Activated CD4-positive, alpha-beta T cell treated with anti-CD3 and anti-CD28 coated beads, Interleukin-2, amount 10 ng/mL, durations not matched to agents 24 days and 14 days (primary cell): ENCODE measurements at regions not wholly inside any gene's neighbourhood (a gene's known extent, or its start where the extent isn't known, plus 50 kb on each side); places are given as distances from the start of the nearest gene placed in this dataset.

Experiments used
- DNase-seq: peaks from one replicate; pipeline ENCODE4 v3.0.0; 2022
- H3K27ac Mint-ChIP-seq: one replicate; pipeline ENCODE4 v1.8.0; 2022; ENCODE audit warnings: mild to moderate bottlenecking, mixed read lengths
- H3K27me3 Mint-ChIP-seq: one replicate; pipeline ENCODE4 v1.8.0; 2022; ENCODE audit warnings: mixed read lengths
- H3K36me3 Mint-ChIP-seq: one replicate; pipeline ENCODE4 v1.8.0; 2022; ENCODE audit warnings: low read depth, mild to moderate bottlenecking, mixed read lengths
- H3K4me1 Mint-ChIP-seq: one replicate; pipeline ENCODE4 v1.8.0; 2021; ENCODE audit warnings: mixed read lengths
- H3K4me3 Mint-ChIP-seq: one replicate; pipeline ENCODE4 v1.8.0; 2022; ENCODE audit warnings: mild to moderate bottlenecking, moderate library complexity, mixed read lengths
- H3K9me3 Mint-ChIP-seq: one replicate; pipeline ENCODE4 v1.8.0; 2021; ENCODE audit warnings: mixed read lengths
- intact Hi-C: fragments of 100-400 bp; cut with micrococcal nuclease; formaldehyde crosslinking; loops from one replicate; pipeline ENCODE4 v1.15.1; 2023

GRCh38 chr7:17524746-17525145, 226.3 kb downstream of the AHR start:
- Mint-ChIP-seq H3K4me1 (peaks cover 6% of the 10 kb centered on the region), H3K4me3 (no peak overlapping the region), H3K27ac (no peak overlapping the region), H3K27me3 (peaks cover 3% of the 10 kb centered on the region), H3K9me3 (peaks cover 4% of the 10 kb centered on the region), H3K36me3 (no peaks in the 10 kb centered on the region)
- no peak for DNase-seq
- intact Hi-C loops: no loop called here

GRCh38 chr7:17526621-17527020, 228.2 kb downstream of the AHR start:
- no peak for DNase-seq
- Mint-ChIP-seq H3K36me3 (no peaks in the 10 kb centered on the region), H3K4me1 (peaks cover 9% of the 10 kb centered on the region), H3K9me3 (no peaks in the 10 kb centered on the region), H3K4me3 (no peak overlapping the region), H3K27ac (no peak overlapping the region), H3K27me3 (peaks cover 3% of the 10 kb centered on the region)
- intact Hi-C loops: no loop called here

GRCh38 chr7:17528636-17529035, 230.2 kb downstream of the AHR start:
- Mint-ChIP-seq H3K27ac (no peak overlapping the region), H3K36me3 (no peaks in the 10 kb centered on the region), H3K27me3 (peaks cover 3% of the 10 kb centered on the region), H3K9me3 (no peaks in the 10 kb centered on the region), H3K4me3 (no peak overlapping the region), H3K4me1 (peaks cover 13% of the 10 kb centered on the region)
- intact Hi-C loops: no loop called here
- DNase-seq: no peak

- Mint-ChIP-seq H3K27ac (no peak overlapping the region), H3K4me3 (no peak overlapping the region), H3K27me3 (peaks cover 3% of the 10 kb centered on the region)
Measured at GRCh38 chr7:17530244-17530643, 231.8 kb downstream of the AHR start.

GRCh38 chr7:17530741-17531421, 232.4 kb downstream of the AHR start:
- H3K4me3 Mint-ChIP-seq: no peak overlapping the region
- H3K27me3 Mint-ChIP-seq: peaks cover 3% of the 10 kb centered on the region
- H3K36me3 Mint-ChIP-seq: no peaks in the 10 kb centered on the region
- no peaks in the 10 kb centered on the region for H3K9me3 Mint-ChIP-seq
- H3K4me1 Mint-ChIP-seq: peaks cover 9% of the 10 kb centered on the region
- intact Hi-C loops: loop anchor here (1.0 to 5.0 kb wide), 2 partner anchors 229 to 549 kb away; no protein-coding TSS in a partner anchor
- H3K27ac Mint-ChIP-seq: no peak overlapping the region
- no peak for DNase-seq

More at GRCh38 chr7:17530244-17530643, 231.8 kb downstream of the AHR start:
- no peak for DNase-seq
- intact Hi-C loops: loop anchor here (5.0 kb wide), 1 partner anchor 228 kb away; no protein-coding TSS in a partner anchor
- Mint-ChIP-seq H3K9me3 (no peaks in the 10 kb centered on the region), H3K36me3 (no peaks in the 10 kb centered on the region), H3K4me1 (peaks cover 9% of the 10 kb centered on the region)

GRCh38 chr7:17532861-17533404, 234.5 kb downstream of the AHR start:
- DNase-seq: no peak
- Mint-ChIP-seq H3K9me3 (no peaks in the 10 kb centered on the region), H3K4me3 (no peak overlapping the region), H3K4me1 (peaks cover 7% of the 10 kb centered on the region), H3K27me3 (peaks cover 4% of the 10 kb centered on the region), H3K36me3 (no peaks in the 10 kb centered on the region), H3K27ac (no peak overlapping the region)
- intact Hi-C loops: loop anchor here (5.0 kb wide), 1 partner anchor 231 kb away; no protein-coding TSS in a partner anchor

GRCh38 chr7:17534348-17534747, 235.9 kb downstream of the AHR start:
- H3K4me3 Mint-ChIP-seq: no peak overlapping the region
- DNase-seq: no peak
- H3K27me3 Mint-ChIP-seq: peaks cover 4% of the 10 kb centered on the region
- H3K4me1 Mint-ChIP-seq: peaks cover 7% of the 10 kb centered on the region
- no peak overlapping the region for H3K27ac Mint-ChIP-seq
- intact Hi-C loops: loop anchor here (5.0 kb wide), 1 partner anchor 232 kb away; no protein-coding TSS in a partner anchor
- no peaks in the 10 kb centered on the region for H3K9me3 Mint-ChIP-seq
- no peaks in the 10 kb centered on the region for H3K36me3 Mint-ChIP-seq

- Mint-ChIP-seq H3K36me3 (no peaks in the 10 kb centered on the region), H3K27ac (no peak overlapping the region), H3K9me3 (no peaks in the 10 kb centered on the region), H3K4me1 (peaks cover 7% of the 10 kb centered on the region), H3K27me3 (peaks cover 4% of the 10 kb centered on the region), H3K4me3 (no peak overlapping the region)
- no peak for DNase-seq
- intact Hi-C loops: no loop called here
Measured at GRCh38 chr7:17535776-17536175, 237.3 kb downstream of the AHR start.

GRCh38 chr7:17544401-17544800, 245.9 kb downstream of the AHR start:
- H3K27ac Mint-ChIP-seq: no peak overlapping the region
- intact Hi-C loops: no loop called here
- H3K4me3 Mint-ChIP-seq: no peak overlapping the region
- no peak for DNase-seq
- no peaks in the 10 kb centered on the region for H3K36me3 Mint-ChIP-seq
- H3K4me1 Mint-ChIP-seq: no peaks in the 10 kb centered on the region
- no peaks in the 10 kb centered on the region for H3K9me3 Mint-ChIP-seq
- H3K27me3 Mint-ChIP-seq: peaks cover 9% of the 10 kb centered on the region

- no peaks in the 10 kb centered on the region for H3K9me3 Mint-ChIP-seq
- no peak overlapping the region for H3K4me3 Mint-ChIP-seq
- no peaks in the 10 kb centered on the region for H3K4me1 Mint-ChIP-seq
- H3K27me3 Mint-ChIP-seq: peaks cover 9% of the 10 kb centered on the region
- intact Hi-C loops: no loop called here
- no peak overlapping the region for H3K27ac Mint-ChIP-seq
- no peaks in the 10 kb centered on the region for H3K36me3 Mint-ChIP-seq
- DNase-seq: no peak
Measured at GRCh38 chr7:17545348-17545747, 246.9 kb downstream of the AHR start.

GRCh38 chr7:17546189-17546588, 247.7 kb downstream of the AHR start:
- intact Hi-C loops: no loop called here
- peaks cover 9% of the 10 kb centered on the region for H3K27me3 Mint-ChIP-seq
- no peak for DNase-seq
- no peaks in the 10 kb centered on the region for H3K36me3 Mint-ChIP-seq
- no peak overlapping the region for H3K4me3 Mint-ChIP-seq
- H3K9me3 Mint-ChIP-seq: no peaks in the 10 kb centered on the region
- H3K4me1 Mint-ChIP-seq: no peaks in the 10 kb centered on the region
- H3K27ac Mint-ChIP-seq: no peak overlapping the region

GRCh38 chr7:17546592-17546991, 248.1 kb downstream of the AHR start:
- no peak overlapping the region for H3K4me3 Mint-ChIP-seq
- H3K36me3 Mint-ChIP-seq: no peaks in the 10 kb centered on the region
- H3K27ac Mint-ChIP-seq: no peak overlapping the region
- intact Hi-C loops: no loop called here
- H3K9me3 Mint-ChIP-seq: no peaks in the 10 kb centered on the region
- H3K4me1 Mint-ChIP-seq: no peaks in the 10 kb centered on the region
- no peak for DNase-seq
- H3K27me3 Mint-ChIP-seq: peaks cover 9% of the 10 kb centered on the region

- Mint-ChIP-seq H3K4me3 (no peak overlapping the region), H3K27me3 (peaks cover 10% of the 10 kb centered on the region), H3K9me3 (no peaks in the 10 kb centered on the region), H3K36me3 (no peaks in the 10 kb centered on the region), H3K27ac (no peak overlapping the region), H3K4me1 (no peaks in the 10 kb centered on the region)
- no peak for DNase-seq
- intact Hi-C loops: no loop called here
Measured at GRCh38 chr7:17548014-17548653, 249.7 kb downstream of the AHR start.

GRCh38 chr7:17549406-17549805, 251.0 kb downstream of the AHR start:
- H3K36me3 Mint-ChIP-seq: no peaks in the 10 kb centered on the region
- intact Hi-C loops: no loop called here

More at GRCh38 chr7:17549406-17549805, 251.0 kb downstream of the AHR start:
- DNase-seq: no peak
- H3K27me3 Mint-ChIP-seq: peaks cover 10% of the 10 kb centered on the region
- no peaks in the 10 kb centered on the region for H3K9me3 Mint-ChIP-seq
- no peaks in the 10 kb centered on the region for H3K4me1 Mint-ChIP-seq
- H3K4me3 Mint-ChIP-seq: no peak overlapping the region
- H3K27ac Mint-ChIP-seq: no peak overlapping the region
